Mesenteric fat pad (tissue), 1 donor: ENCODE measurements at regions not wholly inside any gene's neighbourhood (a gene's known extent, or its start where the extent isn't known, plus 50 kb on each side); places are given as distances from the start of the nearest gene placed in this dataset.

Experiments used
- DNase-seq: peaks from one replicate; pipeline ENCODE4 v3.0.0-alpha.2; 2020; ENCODE audit warnings: low spot score
- donor health status: DM: yes; HTN: yes; CAD: no.

- no peak for DNase-seq
Observed at GRCh38 chr5:171509467-171509866, 90.0 kb downstream of the FGF18 start.

DNA sequence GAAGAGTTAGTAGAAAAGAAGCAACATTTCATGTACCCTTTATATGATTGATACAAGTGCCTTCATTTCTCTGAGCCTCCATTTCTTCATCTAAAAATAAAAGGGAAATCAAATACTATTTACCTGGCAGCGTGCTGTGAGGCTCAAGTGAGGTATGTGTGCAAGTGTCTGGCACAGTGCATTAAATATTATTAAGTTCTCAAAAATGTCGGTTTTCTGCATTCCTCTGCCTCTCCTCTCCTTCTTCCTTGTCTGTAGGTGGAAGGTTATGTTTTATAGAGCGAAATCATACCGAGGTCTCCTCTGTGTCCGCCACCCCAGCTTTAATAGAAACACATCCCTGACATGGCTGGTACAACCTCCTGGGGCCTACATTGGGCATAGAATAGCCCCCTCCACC, 93.0 kb downstream of the FGF18 start:
- DNase-seq = no peak

- no peak for DNase-seq
Observed at GRCh38 chr5:171513591-171513990, 94.1 kb downstream of the FGF18 start.

- DNase-seq = no peak
Observed at GRCh38 chr5:171518916-171519315, 99.5 kb downstream of the FGF18 start.

- no peak for DNase-seq
Observed at GRCh38 chr5:171520300-171521174, 101.1 kb downstream of the FGF18 start.

DNA sequence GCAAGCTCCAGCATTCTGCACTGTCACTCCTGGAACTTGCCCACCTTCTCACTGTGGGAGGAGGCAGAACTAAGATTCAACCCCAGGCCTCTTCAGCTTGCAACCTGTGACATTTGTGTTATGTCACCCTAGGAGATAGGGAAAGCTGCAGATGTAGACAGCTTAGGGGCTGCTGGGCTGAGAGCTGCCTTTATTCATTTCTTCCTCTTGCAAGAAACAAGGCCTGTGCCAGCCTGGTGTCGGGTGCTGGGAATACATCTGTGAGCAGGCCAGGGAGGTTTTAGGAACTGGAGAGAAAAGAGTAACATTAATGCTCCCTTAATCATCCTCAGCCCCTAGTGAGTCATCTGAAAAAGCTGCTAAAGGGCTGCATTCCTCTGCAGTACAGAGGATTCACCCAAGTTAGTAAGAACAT, 101.8 kb downstream of the FGF18 start:
- DNase-seq = no peak

DNA sequence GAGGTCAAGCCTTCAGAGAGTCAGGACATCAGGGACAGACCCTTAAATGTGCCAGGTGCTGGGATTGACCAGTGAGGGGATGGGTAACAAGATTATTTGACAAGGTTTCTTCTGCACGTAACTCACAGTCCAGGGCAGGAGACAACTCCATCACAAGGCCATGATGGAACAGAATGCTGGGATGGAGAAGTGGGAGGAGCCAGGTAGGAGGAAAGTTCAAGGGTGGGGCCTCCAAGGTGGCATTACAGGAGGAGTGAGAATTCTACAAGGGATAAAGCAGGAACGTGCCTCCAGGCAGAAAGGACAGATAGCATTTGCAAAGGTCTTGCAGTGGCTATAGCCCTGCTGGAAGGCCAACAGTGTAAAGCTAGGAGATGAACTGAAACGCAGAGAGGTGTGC, 102.2 kb downstream of the FGF18 start:
- DNase-seq = no peak

GRCh38 chr5:171523781-171524180, 104.3 kb downstream of the FGF18 start:
- no peak for DNase-seq

DNA sequence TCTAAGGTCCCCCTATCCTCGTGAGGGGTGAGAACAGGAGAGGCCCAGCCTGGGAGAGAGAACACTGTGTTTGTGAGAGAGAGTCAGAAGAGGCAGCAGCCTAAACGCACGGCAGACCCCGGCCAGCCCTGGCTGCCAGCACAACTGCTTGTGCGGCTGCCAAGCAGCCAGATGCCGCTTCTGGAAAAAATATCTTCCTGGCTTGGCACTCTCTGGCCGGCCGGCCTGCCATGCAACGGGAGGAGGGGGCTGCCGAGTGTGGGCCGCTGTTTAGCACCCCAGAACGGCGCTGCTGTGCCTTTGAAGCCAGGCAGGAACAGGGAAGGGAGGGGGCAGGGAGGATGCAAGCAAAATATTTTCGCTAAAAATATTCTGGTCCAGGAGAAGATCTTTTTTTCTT, 105.0 kb downstream of the FGF18 start:
- no peak for DNase-seq

- DNase-seq = no peak
Observed at GRCh38 chr5:171525085-171525484, 105.6 kb downstream of the FGF18 start.

- no peak for DNase-seq
Observed at GRCh38 chr5:171528036-171528435, 108.6 kb downstream of the FGF18 start.

- DNase-seq = no peak
Observed at GRCh38 chr5:171528865-171529614, 109.6 kb downstream of the FGF18 start.

- no peak for DNase-seq
Observed at GRCh38 chr5:171531638-171532037, 112.2 kb downstream of the FGF18 start.

DNA sequence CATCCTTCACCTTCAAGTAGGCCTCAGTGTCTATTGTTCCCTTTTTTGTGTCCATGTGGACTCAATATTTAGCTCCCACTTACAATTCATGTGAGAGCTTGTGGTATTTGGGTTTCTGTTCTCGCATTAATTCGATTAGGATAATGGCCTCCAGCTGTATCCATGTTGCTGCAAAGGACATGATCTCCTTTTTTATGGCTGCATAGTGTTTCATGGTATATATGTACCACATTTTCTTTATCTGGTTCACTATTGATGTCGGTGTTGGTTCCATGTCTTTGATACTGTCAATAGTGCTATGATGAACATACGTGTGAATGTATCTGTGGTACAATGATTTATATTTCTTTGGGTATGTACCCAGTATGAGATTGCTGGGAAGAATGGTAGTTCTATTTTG, 113.7 kb downstream of the FGF18 start:
- DNase-seq = no peak

GRCh38 chr5:171534043-171534895, 114.8 kb downstream of the FGF18 start:
- DNase-seq = no peak

- DNase-seq = no peak
Observed at GRCh38 chr5:171535162-171535561, 115.7 kb downstream of the FGF18 start.

DNA sequence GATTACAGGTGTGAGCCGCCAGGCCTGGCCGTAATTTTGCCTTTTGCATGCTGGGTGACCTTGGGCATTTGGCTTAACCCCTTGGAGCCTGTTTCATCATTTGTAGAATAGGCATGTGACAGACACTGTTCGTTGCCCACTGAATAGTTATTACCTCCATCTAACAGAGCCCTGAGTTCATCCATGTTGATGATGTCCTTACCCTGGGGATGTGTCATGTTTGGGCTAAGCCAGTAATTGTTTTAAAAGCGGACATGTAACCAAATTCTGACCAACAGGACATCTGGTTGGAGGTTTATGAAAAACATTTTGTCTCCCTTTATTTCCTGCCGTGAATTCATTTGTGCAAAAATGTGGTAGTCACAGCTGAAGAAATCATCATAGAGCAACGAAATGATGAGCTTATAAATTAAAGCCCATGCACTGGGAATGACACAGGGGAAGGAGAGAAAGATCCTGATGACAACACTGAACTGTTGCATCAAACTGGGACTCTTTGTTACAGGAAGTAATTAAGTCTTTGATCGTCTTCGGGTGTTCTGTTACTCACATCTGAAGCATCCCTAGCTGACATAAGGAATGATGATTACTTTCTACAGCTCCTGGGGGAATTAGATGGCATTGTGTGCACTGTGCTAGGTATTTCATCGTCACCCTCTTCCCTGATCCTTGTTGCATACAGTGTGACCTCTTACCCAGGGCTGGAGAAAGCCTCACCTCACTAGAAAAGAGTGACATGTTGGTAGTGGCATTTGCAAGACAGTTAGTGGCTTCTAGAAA, 117.8 kb downstream of the FGF18 start:
- DNase-seq = no peak

GRCh38 chr5:171537923-171538537, 118.6 kb downstream of the FGF18 start:
- no peak for DNase-seq

DNA sequence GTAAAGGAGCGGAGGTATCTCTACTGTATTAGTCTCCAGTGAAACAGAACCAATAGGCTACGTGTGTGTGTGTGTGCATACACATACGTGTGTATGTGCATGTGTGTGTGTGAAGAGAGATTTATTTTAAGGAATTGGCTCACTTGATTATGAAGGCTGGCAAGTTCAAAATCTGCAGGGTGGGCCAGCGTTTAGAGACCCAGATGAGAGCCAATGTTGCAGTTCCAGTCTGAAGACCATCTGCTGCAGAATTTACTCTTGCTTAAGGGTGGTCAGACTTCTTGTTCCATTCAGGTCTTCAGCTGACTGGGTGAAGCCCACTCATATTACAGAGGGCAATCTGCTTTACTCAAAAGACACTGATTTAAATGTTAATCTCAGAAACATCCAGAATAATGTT, 119.2 kb downstream of the FGF18 start:
- DNase-seq = no peak

DNA sequence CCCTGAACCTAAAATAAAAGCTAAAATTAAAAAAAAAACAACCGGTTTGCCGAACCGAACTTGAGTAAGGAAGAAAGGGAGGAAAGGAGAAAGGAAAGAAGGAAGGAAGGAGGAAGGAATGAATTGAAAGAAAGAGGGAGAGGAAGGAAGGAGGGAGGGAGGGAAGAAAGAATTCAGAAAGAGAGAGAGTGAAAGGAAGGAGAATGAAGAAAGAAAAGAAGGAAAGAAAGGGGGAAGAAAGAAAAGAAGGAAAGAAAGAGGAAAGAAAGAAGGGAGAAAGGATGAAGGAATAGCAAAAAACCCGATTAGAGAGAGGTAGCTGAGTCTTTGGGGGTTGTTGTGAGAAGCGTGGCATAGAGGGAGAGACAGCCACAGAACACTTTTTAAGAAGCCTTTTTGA, 121.4 kb downstream of the FGF18 start:
- DNase-seq = no peak
